Stimulated activated CD4-positive, alpha-beta T cell treated with anti-CD3 and anti-CD28 coated beads, Interleukin-15, amount 100 ng/mL, for 24 hours (primary cell): ENCODE measurements at regions not wholly inside any gene's neighbourhood (a gene's known extent, or its start where the extent isn't known, plus 50 kb on each side); places are given as distances from the start of the nearest gene placed in this dataset.
"Not testable (repeated sequence)": the region's sequence is repeated elsewhere in the genome, so short reads cannot be mapped to it uniquely, and the experiment has no call there.

Source experiments
- DNase-seq: peaks from one replicate; pipeline ENCODE4 v3.0.0-alpha.2; 2020

DNA sequence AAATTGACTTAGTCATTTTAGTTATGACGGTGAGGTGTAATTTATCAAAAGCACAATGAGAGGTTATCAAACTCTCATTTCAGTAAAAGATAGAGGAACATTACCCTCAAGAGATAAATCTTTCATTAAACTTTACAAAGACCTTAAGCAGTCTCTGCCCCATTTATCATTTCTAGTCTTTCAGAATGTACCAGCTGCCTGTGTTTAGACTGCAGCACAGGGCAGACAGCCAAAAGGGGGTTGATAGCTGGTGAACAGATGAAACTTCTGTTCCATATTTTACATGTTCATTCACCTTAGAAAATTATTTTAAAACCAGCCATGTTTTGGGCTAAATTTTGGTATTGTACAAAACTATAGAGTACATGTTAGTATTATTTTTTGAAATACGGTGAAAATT is 514.6 kb upstream of the CNTN3 start:
- no peak for DNase-seq

DNA sequence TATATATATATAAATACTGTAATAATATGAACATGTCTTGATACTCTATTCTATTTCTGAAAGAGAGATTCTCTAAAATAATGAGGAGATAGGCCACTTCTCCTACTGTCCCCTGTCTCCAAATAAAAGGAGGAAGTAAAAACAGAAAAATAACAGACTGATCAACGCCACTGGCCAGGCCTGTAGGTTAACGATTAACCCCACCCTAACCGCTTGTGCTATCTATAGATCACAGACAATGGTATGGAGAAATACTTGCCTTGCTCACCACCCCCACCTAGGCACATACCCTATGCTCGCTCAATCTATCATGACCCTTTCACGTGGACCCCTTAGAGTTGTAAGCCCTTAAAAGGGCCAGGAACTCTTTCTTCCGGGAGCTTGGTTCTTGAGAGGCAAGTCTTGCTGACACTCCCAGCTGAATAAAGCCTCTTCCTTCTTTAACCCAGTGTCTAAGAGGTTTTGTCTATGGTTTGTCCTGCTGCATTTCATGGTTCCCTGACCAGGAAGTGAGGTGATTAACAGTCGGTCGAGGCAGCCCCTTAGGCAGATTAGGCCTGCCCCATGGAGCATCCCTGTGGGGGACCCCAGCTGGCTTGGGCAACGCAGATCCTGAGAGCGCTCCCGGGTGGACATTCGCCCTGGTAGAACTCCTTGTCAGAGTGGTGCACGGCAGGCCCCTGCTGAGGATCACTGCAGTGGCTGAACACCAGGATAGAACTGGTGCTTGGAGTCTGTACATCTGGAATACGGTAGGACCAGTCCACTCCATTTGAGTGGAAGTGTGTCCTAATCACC is 521.8 kb upstream of the CNTN3 start:
- no peak for DNase-seq

GRCh38 chr3:75138345-75138744 is 523.9 kb upstream of the CNTN3 start:
- no peak for DNase-seq

DNA sequence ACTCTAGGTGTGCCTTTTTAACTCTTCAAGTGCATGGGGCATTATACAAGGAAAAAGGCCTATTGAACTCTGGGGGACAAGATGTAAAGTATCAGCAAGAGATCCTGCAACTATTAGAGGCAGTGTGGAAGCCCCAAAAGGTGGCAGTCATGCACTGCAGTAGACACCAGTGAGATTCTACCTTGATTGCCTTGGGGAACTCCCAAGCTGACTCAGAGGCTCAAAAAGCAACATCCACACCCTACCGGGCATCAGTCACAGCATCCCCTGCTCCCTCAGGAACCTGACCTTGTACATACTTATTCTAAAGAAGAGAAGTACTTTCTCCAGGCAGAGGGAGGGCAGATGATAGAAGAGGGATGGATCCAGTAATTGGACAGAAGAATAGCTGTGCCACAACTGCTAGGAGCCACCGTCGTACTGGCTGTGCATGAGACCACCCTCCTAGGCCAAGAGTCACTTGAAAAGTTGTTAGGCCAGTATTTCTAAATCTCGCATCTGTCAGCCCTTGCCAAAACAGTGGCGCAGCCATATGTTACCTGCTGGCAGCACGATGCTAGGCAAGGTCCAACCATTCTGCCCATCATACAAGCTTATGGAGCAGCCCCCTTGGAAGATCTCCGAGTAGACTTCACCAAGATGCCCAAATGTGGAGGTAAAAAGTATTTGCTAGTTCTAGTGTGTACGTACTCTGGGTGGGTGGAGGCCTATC is 523.1 kb upstream of the FRG2C start:
- DNase-seq: no peak

DNA sequence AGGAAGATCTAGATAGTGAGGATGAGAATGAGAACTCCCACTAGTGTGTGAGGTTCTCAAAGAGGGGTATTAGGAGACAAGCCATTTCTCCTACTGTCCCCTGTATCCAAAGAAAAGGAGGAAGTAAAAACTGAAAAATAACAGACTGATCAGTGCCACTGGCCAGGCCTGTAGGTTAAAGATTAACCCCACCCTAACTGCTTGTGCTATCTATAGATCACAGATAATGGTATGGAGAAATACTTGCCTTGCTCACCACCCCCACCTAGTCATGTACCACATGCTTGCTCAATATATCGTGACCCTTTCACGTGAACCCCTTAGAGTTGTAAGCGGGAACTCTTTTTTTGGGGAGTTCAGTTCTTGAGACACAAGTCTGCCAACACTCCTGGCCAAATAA is 519.7 kb upstream of the FRG2C start:
- no peak for DNase-seq

GRCh38 chr3:75171630-75172230 is 492.4 kb upstream of the FRG2C start:
- no peak for DNase-seq

GRCh38 chr3:75176937-75177336 is 487.2 kb upstream of the FRG2C start:
- DNase-seq: no peak

- DNase-seq: no peak
These were observed 483.7 kb upstream of the FRG2C start for GRCh38 chr3:75180235-75180944.

- no peak for DNase-seq
These were observed 483.2 kb upstream of the FRG2C start for GRCh38 chr3:75180945-75181298.

- no peak for DNase-seq
These were observed 475.2 kb upstream of the FRG2C start for GRCh38 chr3:75188962-75189361.

- DNase-seq: peak; percentile 65
These were observed 471.9 kb upstream of the FRG2C start for GRCh38 chr3:75192146-75192616.

- DNase-seq: no peak
These were observed 470.3 kb upstream of the FRG2C start for GRCh38 chr3:75193797-75194196.

- DNase-seq: not testable (repeated sequence)
These were observed 449.8 kb upstream of the FRG2C start for GRCh38 chr3:75214332-75214731.

DNA sequence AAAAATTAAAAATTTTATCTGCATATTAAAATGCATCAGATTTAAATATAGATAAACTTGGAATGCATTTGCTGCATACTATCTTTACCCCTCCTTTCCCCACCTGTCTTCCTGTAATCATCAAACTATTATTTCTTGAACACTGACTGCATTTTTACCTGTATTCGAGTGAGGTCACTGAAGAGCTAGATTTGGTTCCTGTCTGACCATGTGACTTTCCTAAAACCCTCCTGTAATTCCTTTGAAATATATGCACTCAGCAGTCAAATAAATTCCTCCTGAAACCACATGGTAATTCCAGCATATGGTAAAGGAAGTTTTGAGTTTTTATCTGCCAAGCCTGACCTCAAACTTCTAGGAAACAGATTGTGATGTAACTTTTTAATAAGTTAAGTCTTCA is 445.6 kb upstream of the FRG2C start:
- DNase-seq: no peak

GRCh38 chr3:75220932-75221331 is 443.2 kb upstream of the FRG2C start:
- no peak for DNase-seq

- no peak for DNase-seq
These were observed 439.7 kb upstream of the FRG2C start for GRCh38 chr3:75224412-75224811.

- no peak for DNase-seq
These were observed 431.9 kb upstream of the FRG2C start for GRCh38 chr3:75232216-75232615.

DNA sequence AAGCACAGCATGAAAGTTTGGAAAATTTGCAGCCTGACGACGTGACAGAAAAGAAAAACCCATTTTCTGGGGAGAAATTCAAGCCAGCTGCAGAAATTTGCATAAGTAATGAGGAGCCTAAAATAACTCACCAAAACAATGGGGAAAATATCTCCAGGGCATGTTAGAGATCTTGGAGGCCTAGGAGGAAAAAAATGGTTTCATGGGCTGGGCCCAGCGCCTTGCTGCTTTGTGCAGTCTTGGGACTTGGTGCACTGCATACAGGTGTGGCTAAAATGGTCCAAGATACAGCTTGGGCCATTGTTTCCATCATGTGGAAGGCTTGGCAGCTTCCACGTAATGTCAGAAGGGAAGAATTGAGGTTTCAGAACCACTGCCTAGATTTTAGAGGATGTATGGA is 428.5 kb upstream of the FRG2C start:
- no peak for DNase-seq

GRCh38 chr3:75237053-75237452 is 427.1 kb upstream of the FRG2C start:
- DNase-seq: no peak

DNA sequence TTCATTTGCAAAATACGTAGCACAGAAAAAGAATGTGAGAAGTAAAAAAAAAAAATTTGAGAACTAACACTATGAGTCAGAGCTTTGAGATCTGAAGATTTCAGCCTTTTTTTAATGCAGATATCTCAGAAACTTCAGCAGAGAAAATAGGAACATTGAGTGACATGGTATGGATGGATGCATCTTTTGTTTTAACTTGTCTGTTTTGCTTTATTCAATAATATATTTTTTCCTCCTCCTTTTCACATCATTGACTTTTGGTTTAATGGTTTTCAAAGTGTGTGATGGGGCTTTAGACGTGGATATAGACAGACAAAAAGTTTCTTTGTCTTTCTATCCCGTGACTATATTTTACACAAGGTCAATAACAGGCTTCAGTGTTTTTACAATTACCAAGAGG is 426.7 kb upstream of the FRG2C start:
- no peak for DNase-seq

- not testable (repeated sequence) for DNase-seq
These were observed 422.7 kb upstream of the FRG2C start for GRCh38 chr3:75241226-75241962.

DNA sequence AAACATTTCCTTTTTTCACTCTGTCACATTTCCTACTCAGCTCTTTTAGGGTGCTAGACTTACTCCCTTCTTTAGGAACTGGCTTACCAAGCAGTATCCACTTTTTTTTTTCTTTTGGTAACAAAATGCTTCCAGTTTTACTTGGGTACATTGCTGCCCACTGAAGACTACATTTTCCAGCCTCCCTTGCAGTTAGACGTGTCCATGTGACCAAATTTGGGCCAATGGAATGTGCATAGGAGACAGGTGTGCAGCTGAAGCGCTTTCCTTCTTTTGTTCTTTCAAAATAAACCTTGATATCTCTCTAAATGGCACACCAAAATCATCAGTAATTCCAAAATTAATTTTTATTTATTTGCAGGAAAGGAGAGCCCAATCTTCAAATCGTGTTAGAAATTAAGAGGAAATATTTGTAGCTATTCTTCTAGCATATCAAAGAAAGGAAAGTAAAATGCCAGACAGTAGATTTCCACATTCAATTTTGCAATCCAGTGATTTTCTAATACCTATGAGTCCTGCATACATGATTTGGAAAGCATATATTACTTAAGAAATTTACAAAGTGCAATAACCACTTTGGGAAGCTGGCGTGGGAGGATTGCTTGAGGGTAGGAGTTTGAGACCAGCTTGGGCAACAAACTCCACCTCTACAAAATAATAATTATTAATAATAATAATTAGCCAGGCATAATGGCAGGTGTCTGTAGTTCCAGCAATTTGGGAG is 422.0 kb upstream of the FRG2C start:
- no peak for DNase-seq
